Naive thymus-derived CD4-positive, alpha-beta T cell (primary cell): ENCODE measurements at regions not wholly inside any gene's neighbourhood (a gene's known extent, or its start where the extent isn't known, plus 50 kb on each side); places are given as distances from the start of the nearest gene placed in this dataset.

Experiments
- ATAC-seq: fragments of 150-1000 bp; cut with Tn5 transposase; 2 replicates; pipeline ENCODE4 v1.10.0; 2021; ENCODE audit warnings: mild to moderate bottlenecking, moderate library complexity
- CTCF ChIA-PET: fragments of 350-600 bp; sonication (Branson Sonifier 250); formaldehyde crosslinking; loops from one replicate; lab custom pipeline; 2021; ENCODE audit warnings: antibody characterized with exemption; lab: Charles Lee
- POLR2A ChIA-PET: fragments of 350-600 bp; sonication (Branson Sonifier 250); formaldehyde crosslinking; loops from one replicate; lab custom pipeline; 2021; ENCODE audit warnings: antibody characterized with exemption, inconsistent platforms; lab: Charles Lee
- DNase-seq, 9 donors: peaks; one replicate each; pipeline versions ENCODE4 v3.0.0 to v3.0.0-alpha.2; 2020 to 2022; ENCODE audit warnings: mixed read lengths in 1 of 9
- H3K27ac ChIP-seq: one replicate; pipeline ENCODE4 v1.7.0; 2013; ENCODE audit warnings: mild to moderate bottlenecking, low read depth, low read length, moderate library complexity
- H3K27me3 ChIP-seq, 2 donors: one replicate each; pipeline ENCODE4 v1.7.0; 2013; ENCODE audit warnings: low read length in 2 of 2, mild to moderate bottlenecking in 2 of 2, moderate library complexity in 2 of 2; ENCODE audit not compliant: control insufficient read depth in 2 of 2, insufficient read depth in 2 of 2
- H3K36me3 ChIP-seq, 3 experiments: 1 replicate in 2 of 3; 2 replicates in 1 of 3; pipeline ENCODE4 v1.7.0; 2013; ENCODE audit warnings: low read length in 3 of 3, mild to moderate bottlenecking in 3 of 3, moderate library complexity in 1 of 3; ENCODE audit not compliant: insufficient read depth in 3 of 3, control insufficient read depth in 2 of 3
- H3K4me1 ChIP-seq, 2 donors: one replicate each; pipeline ENCODE4 v1.7.0; 2013; ENCODE audit warnings: low read length in 2 of 2, mild to moderate bottlenecking in 2 of 2, moderate library complexity in 1 of 2; ENCODE audit not compliant: control insufficient read depth in 2 of 2, insufficient read depth in 2 of 2
- H3K4me3 ChIP-seq: 2 replicates; pipeline ENCODE4 v1.7.0; 2013; ENCODE audit warnings: mild to moderate bottlenecking, low read length
- H3K9me3 ChIP-seq, 3 experiments: 1 replicate in 2 of 3; 2 replicates in 1 of 3; pipeline ENCODE4 v1.7.0; 2013; ENCODE audit warnings: low read length in 3 of 3; ENCODE audit not compliant: control insufficient read depth in 2 of 3
- H3K27ac Mint-ChIP-seq, 9 donors: one replicate each; pipeline ENCODE4 v1.8.0; 2020 to 2022; ENCODE audit warnings: mixed read lengths in 9 of 9, mild to moderate bottlenecking in 8 of 9, moderate library complexity in 5 of 9, inconsistent platforms in 2 of 9
- H3K27me3 Mint-ChIP-seq, 5 donors: one replicate each; pipeline ENCODE4 v1.8.0; 2021 to 2022; ENCODE audit warnings: mixed read lengths in 5 of 5, mild to moderate bottlenecking in 1 of 5
- H3K36me3 Mint-ChIP-seq, 5 donors: one replicate each; pipeline ENCODE4 v1.8.0; 2020 to 2022; ENCODE audit warnings: mixed read lengths in 5 of 5, mild to moderate bottlenecking in 3 of 5, inconsistent platforms in 1 of 5
- H3K4me1 Mint-ChIP-seq, 7 donors: one replicate each; pipeline ENCODE4 v1.8.0; 2020 to 2022; ENCODE audit warnings: mixed read lengths in 7 of 7, mild to moderate bottlenecking in 3 of 7, inconsistent platforms in 1 of 7
- H3K4me3 Mint-ChIP-seq, 10 donors: one replicate each; pipeline ENCODE4 v1.8.0; 2020 to 2022; ENCODE audit warnings: mild to moderate bottlenecking in 10 of 10, mixed read lengths in 10 of 10, moderate library complexity in 6 of 10, inconsistent platforms in 2 of 10
- H3K9me3 Mint-ChIP-seq, 11 donors: one replicate each; pipeline ENCODE4 v1.8.0; 2020 to 2022; ENCODE audit warnings: mixed read lengths in 11 of 11, mild to moderate bottlenecking in 4 of 11, inconsistent platforms in 1 of 11, moderate library complexity in 1 of 11
- intact Hi-C, 2 donors: fragments of 100-400 bp; cut with micrococcal nuclease; formaldehyde crosslinking; loops; one replicate each; pipeline ENCODE4 v1.15.1; 2023

DNA sequence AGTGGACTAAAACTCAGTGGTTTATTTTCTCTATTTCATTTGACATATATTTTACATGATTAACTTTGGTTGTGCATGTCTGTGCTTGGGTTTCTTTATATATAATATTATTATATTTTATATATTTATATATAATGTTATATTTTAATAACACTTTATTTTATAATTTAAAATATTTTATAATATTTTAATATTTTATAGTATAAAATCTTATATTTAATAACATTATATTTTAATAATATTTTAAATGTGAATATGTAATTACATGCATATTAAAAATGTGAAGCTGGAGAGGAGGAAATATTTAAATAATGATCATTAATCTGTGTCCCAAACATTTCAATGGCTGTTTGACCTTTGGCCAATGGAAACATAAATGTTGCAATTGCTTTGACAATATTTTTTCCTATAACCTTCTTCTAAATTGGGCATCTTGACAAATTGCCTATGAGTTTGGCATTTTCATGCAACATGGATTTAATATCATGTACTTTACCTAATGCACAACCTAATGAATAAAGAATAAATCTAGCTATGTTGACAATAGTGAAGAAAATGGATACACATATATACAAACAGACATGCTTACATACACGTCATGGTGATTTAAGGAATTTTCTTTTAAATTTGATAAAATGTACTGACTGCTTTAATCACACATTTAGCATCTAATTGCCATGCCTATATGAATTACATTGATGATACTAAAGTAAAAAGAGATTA, 607.1 kb downstream of the SLITRK6 start:
- ChIA-PET POLR2A (no interaction called here), CTCF (no interaction called here)
- Mint-ChIP-seq H3K4me1 (peaks cover 0 to under 1% (median 0%) of the 10 kb centered on the region in 7 donors), H3K27me3 (no peaks in the 10 kb centered on the region), H3K4me3 (no peak overlapping the region), H3K9me3 (peaks cover under 1 to 11% (median 4%) of the 10 kb centered on the region in 11 donors), H3K27ac (no peak overlapping the region), H3K36me3 (no peaks in the 10 kb centered on the region)
- no peak overlapping the region for H3K4me3 ChIP-seq
- H3K36me3 ChIP-seq: no peaks in the 10 kb centered on the region
- DNase-seq (no peak), ATAC-seq (no peak)
- no peaks in the 10 kb centered on the region for H3K27me3 ChIP-seq
- intact Hi-C loops: no loop called here
- no peaks in the 10 kb centered on the region for H3K4me1 ChIP-seq
- H3K27ac ChIP-seq: no peak overlapping the region
- no peaks in the 10 kb centered on the region for H3K9me3 ChIP-seq

DNA sequence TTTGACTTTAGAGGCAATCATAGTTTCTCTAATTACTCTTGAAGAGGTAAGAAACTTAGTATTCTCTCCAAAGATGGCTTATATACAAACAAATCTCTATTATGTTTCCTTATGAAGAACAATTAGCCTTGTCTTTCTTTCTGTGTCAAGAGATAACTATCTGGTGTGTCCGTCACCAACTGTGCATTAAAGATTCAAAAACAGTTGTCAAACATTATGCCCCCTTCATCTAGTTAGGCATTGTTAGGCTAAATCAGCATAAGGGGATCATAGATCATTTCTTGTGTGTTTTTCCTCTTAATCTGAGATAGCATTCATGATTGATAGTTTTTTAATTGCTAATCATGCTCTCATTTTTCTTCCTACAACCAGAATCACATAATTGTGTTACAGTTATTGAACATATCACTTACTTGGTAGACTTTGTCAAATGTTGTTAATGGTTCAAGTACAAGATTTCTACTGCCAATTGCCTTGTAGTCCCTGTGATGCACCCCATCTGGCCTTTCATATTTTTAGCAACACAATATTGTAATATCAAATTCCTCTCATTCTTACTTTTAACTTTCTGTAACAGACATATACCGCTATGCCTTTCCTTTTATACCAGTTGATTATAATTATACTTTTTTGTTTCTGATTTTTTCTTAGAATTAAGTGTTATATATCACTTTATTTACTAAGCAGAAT, 612.7 kb downstream of the SLITRK6 start:
- Histone ChIP-seq H3K27me3 (no peaks in the 10 kb centered on the region), H3K27ac (no peak overlapping the region), H3K36me3 (no peaks in the 10 kb centered on the region), H3K4me1 (no peaks in the 10 kb centered on the region), H3K9me3 (no peaks in the 10 kb centered on the region), H3K4me3 (no peak overlapping the region)
- H3K36me3 Mint-ChIP-seq: no peaks in the 10 kb centered on the region
- H3K4me1 Mint-ChIP-seq: peaks cover 0 to 1% (median 0%) of the 10 kb centered on the region in 7 donors
- H3K4me3 Mint-ChIP-seq: no peak overlapping the region
- H3K9me3 Mint-ChIP-seq: peaks cover 0 to 14% (median 6%) of the 10 kb centered on the region in 11 donors
- CTCF ChIA-PET: no interaction called here
- no peaks in the 10 kb centered on the region for H3K27me3 Mint-ChIP-seq
- intact Hi-C loops: no loop called here
- DNase-seq (no peak), ATAC-seq (no peak)
- H3K27ac Mint-ChIP-seq: no peak overlapping the region
- POLR2A ChIA-PET: no interaction called here

DNA sequence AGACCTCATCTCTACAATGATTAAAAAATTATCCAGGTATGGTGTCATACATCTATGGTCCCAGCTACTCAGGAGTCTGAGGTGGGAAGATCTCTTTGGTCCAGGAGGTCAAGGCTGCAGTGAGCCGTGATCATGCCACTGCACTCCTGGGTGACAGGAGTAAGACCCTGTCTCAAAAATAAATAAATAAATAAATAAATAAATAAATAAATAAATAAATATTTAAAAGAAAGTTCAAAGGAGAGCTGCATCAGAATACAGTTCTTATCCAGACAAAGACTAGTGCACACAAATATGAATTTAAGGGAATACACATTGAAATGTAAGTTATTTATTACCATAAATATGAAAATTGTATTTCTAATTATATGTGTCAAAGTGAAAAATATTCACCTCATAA, 624.9 kb downstream of the SLITRK6 start:
- Histone ChIP-seq H3K9me3 (no peaks in the 10 kb centered on the region), H3K4me1 (no peaks in the 10 kb centered on the region), H3K4me3 (no peak overlapping the region), H3K27ac (no peak overlapping the region), H3K27me3 (no peaks in the 10 kb centered on the region), H3K36me3 (no peaks in the 10 kb centered on the region)
- peaks cover 0 to 2% (median 0%) of the 10 kb centered on the region in 7 donors for H3K4me1 Mint-ChIP-seq
- H3K36me3 Mint-ChIP-seq: no peaks in the 10 kb centered on the region
- ChIA-PET CTCF (no interaction called here), POLR2A (no interaction called here)
- peaks cover under 1 to 21% (median 8%) of the 10 kb centered on the region in 11 donors for H3K9me3 Mint-ChIP-seq
- DNase-seq: no peak
- ATAC-seq: no peak
- no peak overlapping the region for H3K27ac Mint-ChIP-seq
- H3K27me3 Mint-ChIP-seq: no peaks in the 10 kb centered on the region
- intact Hi-C loops: no loop called here
- H3K4me3 Mint-ChIP-seq: no peak overlapping the region

DNA sequence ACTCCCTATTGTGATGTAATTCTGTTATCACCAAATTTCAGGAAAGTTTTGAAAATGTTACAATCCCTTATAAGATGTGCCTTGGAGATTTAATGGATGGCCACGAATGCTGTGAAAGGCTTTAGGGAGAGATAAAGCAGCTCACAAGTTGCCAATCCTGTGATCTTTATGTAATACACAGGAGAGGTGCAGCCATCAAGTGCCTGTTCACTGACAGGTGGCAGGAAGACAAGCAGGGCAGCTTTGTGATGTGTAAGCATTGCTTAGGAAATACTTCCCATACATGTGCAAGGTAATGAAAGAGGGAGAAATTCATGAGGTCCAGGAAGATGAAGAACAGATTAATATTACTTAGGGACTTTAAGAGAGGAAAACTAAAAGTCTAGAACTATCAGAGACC, 628.8 kb downstream of the SLITRK6 start:
- no peak overlapping the region for H3K4me3 Mint-ChIP-seq
- no peaks in the 10 kb centered on the region for H3K36me3 Mint-ChIP-seq
- no peaks in the 10 kb centered on the region for H3K27me3 ChIP-seq
- H3K27me3 Mint-ChIP-seq: peaks cover 0 to 4% (median 0%) of the 10 kb centered on the region in 5 donors
- ATAC-seq (no peak), DNase-seq (no peak)
- H3K27ac ChIP-seq: no peak overlapping the region
- H3K4me1 ChIP-seq: no peaks in the 10 kb centered on the region
- H3K4me3 ChIP-seq: no peak overlapping the region
- intact Hi-C loops: no loop called here
- no peaks in the 10 kb centered on the region for H3K36me3 ChIP-seq
- H3K9me3 ChIP-seq: no peaks in the 10 kb centered on the region
- H3K4me1 Mint-ChIP-seq: peaks cover 0 to 2% (median 0%) of the 10 kb centered on the region in 7 donors
- CTCF ChIA-PET: no interaction called here
- H3K27ac Mint-ChIP-seq: no peak overlapping the region
- POLR2A ChIA-PET: no interaction called here
- peaks cover 0 to 13% (median 2%) of the 10 kb centered on the region in 11 donors for H3K9me3 Mint-ChIP-seq

DNA sequence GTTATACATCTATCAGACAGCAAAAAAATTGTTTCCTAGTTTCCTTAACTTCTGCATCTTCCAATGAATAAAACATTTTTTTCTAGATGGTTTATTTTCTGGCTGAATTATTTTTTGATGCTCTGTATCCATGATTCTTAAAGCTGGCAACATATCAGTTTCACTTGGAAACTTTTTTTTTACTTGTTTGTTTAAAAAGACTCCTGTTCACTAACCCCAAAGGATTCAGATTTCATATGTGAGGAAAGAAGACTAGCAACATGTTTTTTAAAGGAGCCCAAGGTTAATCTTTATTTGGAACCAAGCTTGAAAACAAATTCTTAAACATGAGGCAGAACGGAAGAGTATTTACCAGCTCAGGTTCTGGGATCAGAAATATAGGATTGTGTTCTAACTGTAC, 632.3 kb downstream of the SLITRK6 start:
- H3K36me3 Mint-ChIP-seq: no peaks in the 10 kb centered on the region
- Histone ChIP-seq H3K4me3 (no peak overlapping the region), H3K36me3 (no peaks in the 10 kb centered on the region), H3K4me1 (no peaks in the 10 kb centered on the region), H3K27me3 (no peaks in the 10 kb centered on the region), H3K27ac (no peak overlapping the region), H3K9me3 (peaks cover 0 to 9% (median 0%) of the 10 kb centered on the region in 3 experiments)
- intact Hi-C loops: no loop called here
- peaks cover 0 to 22% (median 6%) of the 10 kb centered on the region in 11 donors for H3K9me3 Mint-ChIP-seq
- ATAC-seq: no peak
- POLR2A ChIA-PET: no interaction called here
- no peak overlapping the region for H3K4me3 Mint-ChIP-seq
- H3K27me3 Mint-ChIP-seq: peaks cover 0 to 4% (median 0%) of the 10 kb centered on the region in 5 donors
- no peaks in the 10 kb centered on the region for H3K4me1 Mint-ChIP-seq
- CTCF ChIA-PET: no interaction called here
- no peak for DNase-seq
- no peak overlapping the region for H3K27ac Mint-ChIP-seq

DNA sequence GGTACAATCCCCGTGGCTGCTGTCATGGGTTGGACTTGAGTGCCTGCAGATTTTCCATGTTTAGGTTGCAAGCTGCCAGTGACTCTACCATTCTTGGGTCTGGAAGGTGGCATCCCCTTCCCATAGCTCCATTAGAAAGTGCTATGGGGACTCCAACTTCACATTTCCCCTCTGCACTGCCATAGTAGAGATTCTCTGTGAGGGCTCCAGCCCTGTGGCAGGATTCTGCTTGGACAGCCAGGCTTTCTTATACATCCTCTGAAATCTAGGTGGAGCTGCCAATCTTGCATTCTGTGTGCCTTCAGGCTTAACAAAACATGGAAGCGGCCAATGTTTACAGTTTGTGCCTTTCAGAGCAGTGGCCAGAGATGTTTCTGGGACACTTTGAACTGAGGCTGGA, 636.2 kb downstream of the SLITRK6 start:
- Mint-ChIP-seq H3K36me3 (no peaks in the 10 kb centered on the region), H3K4me3 (no peak overlapping the region), H3K4me1 (no peaks in the 10 kb centered on the region), H3K9me3 (peaks cover 0 to 21% (median 5%) of the 10 kb centered on the region in 11 donors), H3K27ac (no peak overlapping the region), H3K27me3 (peaks cover 0 to 4% (median 0%) of the 10 kb centered on the region in 5 donors)
- ATAC-seq (no peak), DNase-seq (no peak)
- no peaks in the 10 kb centered on the region for H3K27me3 ChIP-seq
- POLR2A ChIA-PET: no interaction called here
- CTCF ChIA-PET: no interaction called here
- intact Hi-C loops: no loop called here
- H3K4me3 ChIP-seq: no peak overlapping the region
- peaks cover 0 to 9% (median 0%) of the 10 kb centered on the region in 3 experiments for H3K9me3 ChIP-seq
- H3K4me1 ChIP-seq: no peaks in the 10 kb centered on the region
- H3K27ac ChIP-seq: no peak overlapping the region
- no peaks in the 10 kb centered on the region for H3K36me3 ChIP-seq

DNA sequence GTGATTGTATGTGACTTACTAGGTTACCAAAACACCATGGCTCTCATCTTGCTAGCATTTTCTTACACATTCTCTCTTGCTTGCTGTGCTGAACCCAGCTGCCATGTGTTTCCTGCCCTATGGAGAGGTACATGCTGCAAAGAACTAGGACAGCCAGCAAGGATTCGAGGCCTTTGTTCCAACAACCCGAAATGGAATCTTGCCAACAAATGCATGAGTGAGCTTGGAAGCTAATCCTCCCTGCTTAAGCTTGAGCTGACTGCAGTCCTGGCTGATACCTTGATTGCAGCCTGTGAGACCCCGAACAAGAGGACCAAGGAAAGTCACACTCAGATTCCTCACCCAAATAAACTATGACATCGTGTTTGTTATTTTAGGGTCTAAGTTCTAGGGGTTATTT, 651.2 kb downstream of the SLITRK6 start:
- no peak overlapping the region for H3K27ac Mint-ChIP-seq
- H3K36me3 Mint-ChIP-seq: no peaks in the 10 kb centered on the region
- Histone ChIP-seq H3K4me3 (no peak overlapping the region), H3K36me3 (no peaks in the 10 kb centered on the region), H3K4me1 (no peaks in the 10 kb centered on the region), H3K27ac (no peak overlapping the region), H3K27me3 (no peaks in the 10 kb centered on the region), H3K9me3 (no peaks in the 10 kb centered on the region)
- DNase-seq (no peak), ATAC-seq (no peak)
- intact Hi-C loops: no loop called here
- H3K27me3 Mint-ChIP-seq: no peaks in the 10 kb centered on the region
- H3K4me1 Mint-ChIP-seq: no peaks in the 10 kb centered on the region
- H3K9me3 Mint-ChIP-seq: peaks cover 0 to 6% (median 3%) of the 10 kb centered on the region in 11 donors
- H3K4me3 Mint-ChIP-seq: no peak overlapping the region
- ChIA-PET CTCF (no interaction called here), POLR2A (no interaction called here)
